GM12875 (cell line): ENCODE measurements at regions not wholly inside any gene's neighbourhood (a gene's known extent, or its start where the extent isn't known, plus 50 kb on each side); places are given as distances from the start of the nearest gene placed in this dataset.

Source experiments
- H3K4me3 ChIP-seq: one replicate; pipeline ENCODE4 v1.5.1; 2011; ENCODE audit warnings: low read depth, low read length, control low read depth
- TF ChIP-seq, protein P1 (sequence below): IDR thresholded peaks from 2 replicates; pipeline ENCODE4 v1.5.1; 2011; ENCODE audit warnings: low read depth, mild to moderate bottlenecking, control low read depth, inconsistent platforms, low read length, moderate library complexity, borderline replicate concordance; ENCODE audit not compliant: insufficient read depth

DNA sequence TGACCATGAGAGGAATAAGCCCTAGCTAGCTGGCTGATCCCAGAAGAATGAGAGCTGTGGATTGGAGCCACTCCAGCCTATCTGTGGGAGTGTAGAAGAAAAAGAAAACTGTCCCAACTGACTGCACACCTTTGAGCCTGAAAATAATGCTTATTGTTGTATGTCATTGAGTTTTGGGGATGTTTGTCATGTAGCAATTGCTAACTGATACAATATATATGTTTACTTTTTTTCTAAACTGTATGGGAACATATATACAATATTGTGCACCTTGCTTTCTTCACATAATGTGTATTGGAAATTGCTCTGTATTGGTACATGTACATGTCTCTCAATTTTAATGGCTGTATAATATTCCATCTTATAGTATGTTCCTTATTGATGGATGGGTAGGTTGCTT is 124.0 kb upstream of the NLRP1 start:
- TF ChIP-seq, protein P1, sequence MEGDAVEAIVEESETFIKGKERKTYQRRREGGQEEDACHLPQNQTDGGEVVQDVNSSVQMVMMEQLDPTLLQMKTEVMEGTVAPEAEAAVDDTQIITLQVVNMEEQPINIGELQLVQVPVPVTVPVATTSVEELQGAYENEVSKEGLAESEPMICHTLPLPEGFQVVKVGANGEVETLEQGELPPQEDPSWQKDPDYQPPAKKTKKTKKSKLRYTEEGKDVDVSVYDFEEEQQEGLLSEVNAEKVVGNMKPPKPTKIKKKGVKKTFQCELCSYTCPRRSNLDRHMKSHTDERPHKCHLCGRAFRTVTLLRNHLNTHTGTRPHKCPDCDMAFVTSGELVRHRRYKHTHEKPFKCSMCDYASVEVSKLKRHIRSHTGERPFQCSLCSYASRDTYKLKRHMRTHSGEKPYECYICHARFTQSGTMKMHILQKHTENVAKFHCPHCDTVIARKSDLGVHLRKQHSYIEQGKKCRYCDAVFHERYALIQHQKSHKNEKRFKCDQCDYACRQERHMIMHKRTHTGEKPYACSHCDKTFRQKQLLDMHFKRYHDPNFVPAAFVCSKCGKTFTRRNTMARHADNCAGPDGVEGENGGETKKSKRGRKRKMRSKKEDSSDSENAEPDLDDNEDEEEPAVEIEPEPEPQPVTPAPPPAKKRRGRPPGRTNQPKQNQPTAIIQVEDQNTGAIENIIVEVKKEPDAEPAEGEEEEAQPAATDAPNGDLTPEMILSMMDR, result no peak
- H3K4me3 ChIP-seq, result no peak overlapping the region

DNA sequence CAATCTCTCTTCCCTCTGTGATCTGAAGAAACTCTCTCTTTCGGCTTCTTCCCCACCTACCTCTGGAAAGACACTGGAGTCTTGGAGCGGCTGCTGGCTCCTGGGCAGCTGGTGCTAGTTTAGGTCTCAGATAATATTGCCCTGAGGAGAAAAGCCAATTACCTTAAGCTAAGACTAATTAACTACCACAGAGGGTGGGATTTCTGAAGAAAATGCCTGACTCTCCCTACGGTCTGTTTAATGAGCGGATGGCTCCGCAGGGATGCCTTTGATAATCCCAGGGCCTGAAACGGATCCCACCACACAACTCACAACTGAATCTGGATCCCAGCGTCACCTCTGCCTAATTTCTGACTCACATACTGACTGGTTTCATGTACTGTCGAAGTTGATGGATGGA is 127.0 kb upstream of the NLRP1 start:
- TF ChIP-seq, protein P1, result no peak

DNA sequence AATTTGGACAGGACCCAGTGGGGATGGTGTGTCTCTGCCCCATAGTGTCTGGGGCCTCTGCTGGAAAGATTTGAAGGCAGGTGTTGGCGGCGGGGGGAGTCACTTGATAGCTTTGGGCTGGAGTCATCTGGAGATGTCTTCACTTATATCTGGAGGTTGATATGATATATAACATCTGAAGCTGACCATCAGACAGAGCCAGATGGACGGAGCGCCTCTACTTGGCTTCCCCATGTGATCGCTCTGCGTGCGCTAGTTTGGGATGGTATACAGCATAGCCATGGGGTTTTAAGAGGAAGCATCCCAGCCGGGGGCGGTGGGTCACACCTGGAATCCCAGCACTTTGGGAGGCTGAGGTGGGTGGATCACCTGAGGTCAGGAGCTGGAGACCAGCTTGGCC is 130.7 kb upstream of the NLRP1 start:
- TF ChIP-seq, protein P1, result no peak
- no peak overlapping the region for H3K4me3 ChIP-seq

More for the DNA sequence above, 127.0 kb upstream of the NLRP1 start:
- H3K4me3 ChIP-seq, result no peak overlapping the region

DNA sequence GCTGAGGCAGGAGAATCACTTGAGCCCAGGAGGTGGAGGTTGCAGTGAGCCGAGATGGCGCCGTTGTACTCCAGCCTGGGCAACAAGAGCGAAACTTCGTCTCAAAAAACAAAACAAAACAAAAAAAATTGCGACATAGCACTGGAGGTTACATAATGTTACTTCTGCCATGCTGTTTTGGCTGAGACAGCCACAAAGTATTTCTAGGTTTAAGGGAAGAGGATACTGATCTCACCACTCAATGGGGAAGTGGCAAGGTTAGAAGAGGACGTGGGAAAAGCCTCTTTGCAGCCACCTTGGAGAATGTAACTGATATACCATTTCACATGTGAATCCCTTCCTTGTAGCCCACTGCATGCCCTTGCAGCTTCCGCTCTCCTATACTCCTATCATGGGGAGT is 131.2 kb upstream of the NLRP1 start:
- no peak overlapping the region for H3K4me3 ChIP-seq
- TF ChIP-seq, protein P1, result no peak

DNA sequence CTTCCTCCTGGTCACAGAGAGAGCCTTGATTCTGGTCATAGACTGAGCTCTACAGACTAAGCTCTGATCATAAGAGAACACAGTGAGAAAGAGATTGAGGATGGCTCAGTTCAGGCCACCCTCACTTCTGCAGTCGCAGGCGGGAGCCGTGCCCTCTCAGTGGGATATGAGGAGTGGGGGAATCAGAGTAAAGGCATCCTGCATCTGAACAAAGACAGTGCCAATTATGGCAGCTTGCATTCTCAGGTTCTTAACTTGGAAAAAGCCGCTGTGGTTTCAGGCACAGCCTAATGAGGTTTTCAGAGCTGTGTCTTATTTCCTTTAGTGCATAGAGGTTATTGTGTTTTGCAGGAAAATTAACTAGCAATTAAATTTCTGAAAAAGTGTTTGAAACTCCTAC is 134.4 kb upstream of the NLRP1 start:
- H3K4me3 ChIP-seq, result no peak overlapping the region
- TF ChIP-seq, protein P1, result no peak

DNA sequence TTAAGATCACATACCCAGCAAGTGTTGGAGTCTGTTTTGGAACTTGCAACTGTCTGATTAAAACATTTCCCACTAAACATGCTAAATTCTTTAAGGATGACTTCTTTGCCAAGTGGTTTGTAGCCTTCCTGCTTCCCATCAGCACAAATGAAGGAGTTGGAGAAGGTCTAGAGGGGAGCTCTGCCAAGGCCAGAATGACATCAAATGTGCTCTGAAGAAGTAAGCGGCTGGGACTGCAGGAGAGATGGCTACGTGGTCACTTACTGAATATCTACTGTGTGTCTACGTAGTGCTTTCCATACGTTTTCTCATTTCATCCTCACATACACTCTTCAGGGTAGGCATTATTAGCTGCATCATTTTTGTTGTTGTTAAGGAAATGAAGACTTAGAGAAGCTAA is 135.7 kb upstream of the NLRP1 start:
- no peak overlapping the region for H3K4me3 ChIP-seq
- TF ChIP-seq, protein P1, result no peak

DNA sequence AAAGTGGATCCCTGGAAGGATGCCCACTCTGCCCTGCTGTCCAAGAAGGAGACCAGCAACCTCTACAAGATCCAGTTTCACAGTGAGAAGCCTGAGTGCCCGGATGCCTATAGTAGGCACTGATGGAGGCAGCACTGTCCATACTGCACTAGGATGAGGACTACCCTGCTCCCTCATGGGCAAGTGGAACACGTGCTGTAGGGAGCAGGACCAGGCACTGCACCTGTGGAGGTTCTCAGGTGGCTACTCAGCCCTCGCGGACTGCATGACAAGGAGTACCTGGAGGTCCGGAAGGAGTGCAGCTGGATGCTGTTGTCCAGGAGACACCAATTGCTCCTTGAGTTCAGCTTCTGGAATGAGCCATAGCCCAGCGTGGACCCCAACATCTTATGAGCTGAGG is 146.1 kb upstream of the NLRP1 start:
- H3K4me3 ChIP-seq, result no peak overlapping the region
- TF ChIP-seq, protein P1, result no peak
